Kidney epithelial cell (primary cell): ENCODE measurements at regions not wholly inside any gene's neighbourhood (a gene's known extent, or its start where the extent isn't known, plus 50 kb on each side); places are given as distances from the start of the nearest gene placed in this dataset.

Experiments
- DNase-seq: peaks from one replicate; pipeline ENCODE4 v3.0.0-alpha.2; 2010; ENCODE audit warnings: low read depth
- H3K27me3 ChIP-seq: 2 replicates; pipeline ENCODE4 v1.6.0; 2011; ENCODE audit warnings: low read length; ENCODE audit not compliant: control insufficient read depth, insufficient read depth
- H3K36me3 ChIP-seq: 2 replicates; pipeline ENCODE4 v1.5.1; 2011; ENCODE audit warnings: low read length; ENCODE audit not compliant: control insufficient read depth, insufficient read depth
- H3K4me3 ChIP-seq: 2 replicates; pipeline ENCODE4 v1.5.1; 2011; ENCODE audit warnings: low read depth, mild to moderate bottlenecking, control low read depth, low read length
- TF ChIP-seq, protein P1 (sequence below): IDR thresholded peaks from 2 replicates; pipeline ENCODE4 v1.5.1; 2011; ENCODE audit warnings: mild to moderate bottlenecking, moderate library complexity, low read length, control low read depth, inconsistent platforms; ENCODE audit not compliant: insufficient read depth, poor library complexity, severe bottlenecking

DNA sequence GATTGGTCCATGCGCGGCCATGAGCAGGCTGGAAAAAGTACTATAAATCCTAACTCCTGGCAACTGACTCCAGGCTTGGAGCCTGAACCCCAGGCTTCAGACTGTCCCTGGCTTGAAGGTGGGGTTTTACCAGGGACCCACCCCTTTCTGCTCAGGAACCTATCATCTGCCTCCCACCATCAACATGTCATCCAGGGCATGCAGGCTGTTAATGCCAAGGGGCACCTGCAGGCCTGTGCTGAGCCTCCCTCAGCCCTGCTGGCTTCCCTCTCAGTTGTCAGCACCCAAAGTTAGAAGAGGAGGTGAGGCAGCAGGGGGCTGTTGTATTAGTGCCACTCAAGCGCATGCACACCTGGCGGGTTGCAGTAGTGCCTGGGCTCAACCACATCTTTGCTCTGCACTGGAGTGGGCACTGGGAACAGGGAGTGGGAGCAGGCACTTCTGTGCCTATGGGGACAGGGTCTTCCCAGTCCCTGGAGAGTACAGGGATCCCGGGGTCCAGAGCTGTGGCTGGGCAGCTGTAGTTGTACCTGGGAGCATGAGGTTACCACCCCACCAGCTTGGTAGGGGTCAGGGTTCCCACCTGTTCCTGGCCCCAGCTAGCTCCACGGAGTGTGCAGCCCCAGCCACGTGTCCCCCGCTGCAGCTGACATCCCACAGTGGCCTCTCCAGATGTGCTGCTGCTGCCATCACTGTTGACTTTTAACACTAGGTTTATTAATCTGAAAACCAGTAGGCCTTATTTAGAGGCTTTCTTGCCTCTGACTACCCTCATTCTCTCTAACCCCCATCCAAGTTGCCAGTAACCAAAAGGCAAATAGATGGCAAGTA lies 306.2 kb upstream of the RIOK2 start:
- Histone ChIP-seq H3K36me3 (no peaks in the 10 kb centered on the region), H3K27me3 (no peaks in the 10 kb centered on the region), H3K4me3 (no peak overlapping the region)
- TF ChIP-seq, protein P1, sequence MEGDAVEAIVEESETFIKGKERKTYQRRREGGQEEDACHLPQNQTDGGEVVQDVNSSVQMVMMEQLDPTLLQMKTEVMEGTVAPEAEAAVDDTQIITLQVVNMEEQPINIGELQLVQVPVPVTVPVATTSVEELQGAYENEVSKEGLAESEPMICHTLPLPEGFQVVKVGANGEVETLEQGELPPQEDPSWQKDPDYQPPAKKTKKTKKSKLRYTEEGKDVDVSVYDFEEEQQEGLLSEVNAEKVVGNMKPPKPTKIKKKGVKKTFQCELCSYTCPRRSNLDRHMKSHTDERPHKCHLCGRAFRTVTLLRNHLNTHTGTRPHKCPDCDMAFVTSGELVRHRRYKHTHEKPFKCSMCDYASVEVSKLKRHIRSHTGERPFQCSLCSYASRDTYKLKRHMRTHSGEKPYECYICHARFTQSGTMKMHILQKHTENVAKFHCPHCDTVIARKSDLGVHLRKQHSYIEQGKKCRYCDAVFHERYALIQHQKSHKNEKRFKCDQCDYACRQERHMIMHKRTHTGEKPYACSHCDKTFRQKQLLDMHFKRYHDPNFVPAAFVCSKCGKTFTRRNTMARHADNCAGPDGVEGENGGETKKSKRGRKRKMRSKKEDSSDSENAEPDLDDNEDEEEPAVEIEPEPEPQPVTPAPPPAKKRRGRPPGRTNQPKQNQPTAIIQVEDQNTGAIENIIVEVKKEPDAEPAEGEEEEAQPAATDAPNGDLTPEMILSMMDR, result no peak
- DNase-seq, result no peak

DNA sequence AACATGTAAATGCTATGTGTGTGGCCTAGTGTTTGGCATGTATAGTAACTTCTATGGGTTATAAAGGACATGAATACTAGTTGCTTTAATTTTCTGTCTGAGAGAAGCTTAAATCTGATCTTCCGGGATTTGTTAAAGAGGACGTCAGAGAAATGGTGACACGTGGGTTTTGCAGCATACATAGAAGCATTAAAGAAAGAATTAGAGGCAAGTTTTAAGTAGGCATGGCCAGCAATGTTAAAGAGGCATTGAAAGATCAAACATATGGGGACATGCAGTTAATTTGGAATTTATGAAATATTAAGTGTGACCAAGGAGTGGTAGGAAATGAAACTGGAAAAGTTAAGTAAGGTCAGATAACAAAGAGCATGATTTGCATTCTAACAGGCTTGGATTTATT lies 311.4 kb upstream of the RIOK2 start:
- TF ChIP-seq, protein P1, result no peak
- no peaks in the 10 kb centered on the region for H3K27me3 ChIP-seq
- no peak overlapping the region for H3K4me3 ChIP-seq
- H3K36me3 ChIP-seq, result no peaks in the 10 kb centered on the region
- DNase-seq, result no peak

DNA sequence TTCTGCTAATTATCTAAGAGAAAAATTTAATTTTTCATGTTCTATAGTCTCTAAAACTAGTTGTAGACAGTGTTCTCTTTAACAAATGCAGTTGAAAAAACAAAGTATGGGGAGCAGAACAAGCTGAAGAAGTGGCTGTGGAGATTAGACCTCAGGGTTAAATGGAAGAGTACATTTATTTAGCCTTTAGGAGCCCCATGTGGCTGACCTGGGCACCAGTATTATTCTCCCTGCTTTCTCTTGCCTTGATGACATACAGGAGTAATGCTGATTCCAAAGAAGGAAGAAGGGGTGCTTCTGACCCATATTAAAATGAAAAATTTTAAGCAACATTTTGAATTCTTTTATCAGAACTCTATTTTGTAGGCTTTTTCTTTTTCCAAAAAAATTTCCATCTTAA lies 312.3 kb upstream of the RIOK2 start:
- Histone ChIP-seq H3K27me3 (no peaks in the 10 kb centered on the region), H3K4me3 (no peak overlapping the region), H3K36me3 (no peaks in the 10 kb centered on the region)
- DNase-seq, result no peak
- TF ChIP-seq, protein P1, result no peak

DNA sequence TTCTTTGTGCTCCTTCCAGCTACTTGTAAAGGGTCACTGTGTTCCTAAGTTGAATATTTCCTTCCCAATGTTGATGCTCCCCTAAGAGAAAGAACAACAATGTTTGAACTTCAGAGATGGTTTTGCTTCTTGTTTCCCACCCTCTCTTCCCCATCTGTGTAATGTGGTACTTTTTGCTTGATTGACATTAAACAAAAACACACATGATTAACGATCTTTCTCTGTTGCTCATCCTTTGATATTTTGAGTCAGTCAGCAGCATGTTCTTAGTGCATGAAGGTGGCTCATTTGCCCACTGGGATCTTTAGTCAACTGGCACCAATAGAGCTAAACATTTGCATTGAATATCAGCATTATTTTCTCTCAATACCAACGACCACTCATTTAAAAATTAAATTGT lies 313.0 kb upstream of the RIOK2 start:
- DNase-seq, result no peak
- H3K4me3 ChIP-seq, result no peak overlapping the region
- no peaks in the 10 kb centered on the region for H3K36me3 ChIP-seq
- H3K27me3 ChIP-seq, result no peaks in the 10 kb centered on the region
- TF ChIP-seq, protein P1, result no peak

DNA sequence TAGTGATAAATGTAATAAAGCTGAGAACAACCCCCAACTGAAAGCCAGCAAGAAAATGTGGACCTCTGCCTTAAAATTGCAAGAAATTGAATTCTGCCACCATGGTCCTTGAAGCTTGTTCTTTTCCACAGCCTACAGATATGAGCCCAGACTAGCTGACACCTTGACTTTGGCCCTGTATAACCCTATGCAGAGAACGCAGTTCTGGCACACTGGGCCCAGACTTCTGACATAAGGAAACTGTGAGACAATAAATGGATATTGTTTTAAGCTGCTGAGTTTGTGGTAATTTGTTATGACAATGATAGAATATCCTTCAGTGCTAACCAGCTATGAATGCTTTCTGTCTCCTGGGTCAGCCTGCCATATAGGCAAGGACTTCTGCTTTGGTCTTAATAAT lies 315.6 kb upstream of the RIOK2 start:
- no peaks in the 10 kb centered on the region for H3K27me3 ChIP-seq
- H3K36me3 ChIP-seq, result no peaks in the 10 kb centered on the region
- no peak overlapping the region for H3K4me3 ChIP-seq
- TF ChIP-seq, protein P1, result no peak
- no peak for DNase-seq

DNA sequence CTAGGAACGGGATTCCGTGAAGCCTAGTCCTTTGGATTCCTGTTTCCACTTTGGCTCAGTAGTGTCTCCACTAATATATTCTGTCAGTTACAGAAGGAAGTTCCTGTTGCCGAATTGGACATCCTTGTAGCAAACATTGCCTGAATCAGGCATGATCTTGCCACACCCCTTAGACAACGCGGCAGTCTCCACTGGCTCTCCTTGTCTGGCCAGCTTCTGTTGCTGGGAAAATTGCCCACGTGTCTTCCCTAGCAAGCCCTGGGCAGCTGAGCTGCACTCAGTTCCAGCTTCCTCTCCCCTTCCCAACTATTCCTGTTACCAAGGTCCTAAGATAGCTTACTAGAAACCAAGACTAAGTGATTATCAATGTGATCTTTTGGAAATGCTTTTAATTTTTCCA lies 316.6 kb upstream of the RIOK2 start:
- TF ChIP-seq, protein P1, result no peak
- no peak overlapping the region for H3K4me3 ChIP-seq
- no peaks in the 10 kb centered on the region for H3K36me3 ChIP-seq
- no peaks in the 10 kb centered on the region for H3K27me3 ChIP-seq
- no peak for DNase-seq
